ENCODE measurements at regions not wholly inside any gene's neighbourhood (a gene's known extent, or its start where the extent isn't known, plus 50 kb on each side); places are given as distances from the start of the nearest gene placed in this dataset.

DNA sequence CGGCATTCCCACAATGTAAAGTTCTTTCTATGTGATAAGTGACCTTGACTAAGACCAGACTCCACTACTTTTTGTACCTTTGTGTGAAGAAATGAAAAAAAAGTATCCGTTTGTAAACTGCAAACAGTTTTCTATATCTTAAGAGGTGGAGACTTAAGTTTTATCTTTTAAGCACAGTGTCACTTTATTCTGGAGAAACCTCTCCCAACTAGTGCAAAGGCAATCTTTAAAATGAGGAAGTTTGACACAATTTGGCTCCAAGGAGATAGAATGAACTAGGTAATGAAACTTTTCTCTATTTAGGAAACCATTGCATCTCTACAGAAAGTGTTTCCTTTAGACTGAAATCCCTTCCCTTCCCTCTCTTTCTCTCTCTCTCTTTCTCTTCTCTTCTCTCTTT, 122.9 kb downstream of the SAMD9 start:
- DNase-seq (ENCODE audit: low read depth, low spot score): no peak
- TF ChIP-seq, protein P1, sequence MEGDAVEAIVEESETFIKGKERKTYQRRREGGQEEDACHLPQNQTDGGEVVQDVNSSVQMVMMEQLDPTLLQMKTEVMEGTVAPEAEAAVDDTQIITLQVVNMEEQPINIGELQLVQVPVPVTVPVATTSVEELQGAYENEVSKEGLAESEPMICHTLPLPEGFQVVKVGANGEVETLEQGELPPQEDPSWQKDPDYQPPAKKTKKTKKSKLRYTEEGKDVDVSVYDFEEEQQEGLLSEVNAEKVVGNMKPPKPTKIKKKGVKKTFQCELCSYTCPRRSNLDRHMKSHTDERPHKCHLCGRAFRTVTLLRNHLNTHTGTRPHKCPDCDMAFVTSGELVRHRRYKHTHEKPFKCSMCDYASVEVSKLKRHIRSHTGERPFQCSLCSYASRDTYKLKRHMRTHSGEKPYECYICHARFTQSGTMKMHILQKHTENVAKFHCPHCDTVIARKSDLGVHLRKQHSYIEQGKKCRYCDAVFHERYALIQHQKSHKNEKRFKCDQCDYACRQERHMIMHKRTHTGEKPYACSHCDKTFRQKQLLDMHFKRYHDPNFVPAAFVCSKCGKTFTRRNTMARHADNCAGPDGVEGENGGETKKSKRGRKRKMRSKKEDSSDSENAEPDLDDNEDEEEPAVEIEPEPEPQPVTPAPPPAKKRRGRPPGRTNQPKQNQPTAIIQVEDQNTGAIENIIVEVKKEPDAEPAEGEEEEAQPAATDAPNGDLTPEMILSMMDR (IDR thresholded peaks at IDR 0.05; ENCODE audit: low read depth, low read length): no peak
- no peak overlapping the region for H3K4me3 ChIP-seq (ENCODE audit: low read depth, low read length)
- in situ Hi-C loops (cut with HindIII; ENCODE audit: low sequenced_read_pairs): no loop called here

DNA sequence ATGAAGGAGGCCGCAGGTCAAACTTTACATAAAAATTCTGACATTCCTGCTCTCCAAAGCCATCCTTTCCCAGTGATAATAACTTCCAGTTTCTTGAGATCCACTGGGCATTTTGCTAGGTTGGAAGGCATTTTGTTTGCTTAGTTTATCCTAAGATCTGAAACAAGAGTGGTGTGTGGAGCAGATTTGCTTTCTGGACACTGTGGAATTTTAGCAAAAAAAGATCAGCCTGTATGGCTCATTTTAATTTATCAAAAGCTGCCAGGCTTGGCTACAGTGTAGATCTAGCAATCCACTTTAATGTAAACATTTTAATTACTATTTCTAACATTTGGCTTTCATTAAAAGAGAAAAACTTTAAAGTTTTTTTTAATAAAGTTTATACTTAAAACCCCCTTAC, 124.8 kb downstream of the SAMD9 start:
- TF ChIP-seq, protein P1 (IDR thresholded peaks at IDR 0.05; ENCODE audit: low read depth, low read length): no peak
- no peak overlapping the region for H3K4me3 ChIP-seq (ENCODE audit: low read depth, low read length)
- no peak for DNase-seq (ENCODE audit: low read depth, low spot score)
- in situ Hi-C loops (cut with HindIII; ENCODE audit: low sequenced_read_pairs): no loop called here

DNA sequence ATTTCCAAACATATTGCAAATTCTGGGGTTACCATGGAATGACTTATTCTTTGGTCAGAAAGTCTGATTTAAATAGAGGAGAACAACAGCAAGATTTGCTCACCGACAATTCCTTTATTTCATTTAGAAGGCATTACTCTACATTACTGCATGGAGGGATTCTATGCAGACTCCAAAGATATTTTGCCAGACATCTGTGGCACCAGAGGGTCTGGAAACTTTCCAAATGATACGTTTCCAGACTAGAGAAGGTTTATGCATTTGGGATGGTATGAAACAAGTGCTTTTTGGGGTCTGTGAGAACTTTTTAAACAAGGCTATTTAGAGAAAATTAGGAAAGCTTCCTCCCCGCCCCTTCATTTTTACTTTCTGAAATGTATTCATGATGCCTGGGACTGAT, 125.3 kb downstream of the SAMD9 start:
- DNase-seq (ENCODE audit: low read depth, low spot score): no peak
- H3K4me3 ChIP-seq (ENCODE audit: low read depth, low read length): no peak overlapping the region
- TF ChIP-seq, protein P1 (IDR thresholded peaks at IDR 0.05; ENCODE audit: low read depth, low read length): no peak
- in situ Hi-C loops (cut with HindIII; ENCODE audit: low sequenced_read_pairs): no loop called here

DNA sequence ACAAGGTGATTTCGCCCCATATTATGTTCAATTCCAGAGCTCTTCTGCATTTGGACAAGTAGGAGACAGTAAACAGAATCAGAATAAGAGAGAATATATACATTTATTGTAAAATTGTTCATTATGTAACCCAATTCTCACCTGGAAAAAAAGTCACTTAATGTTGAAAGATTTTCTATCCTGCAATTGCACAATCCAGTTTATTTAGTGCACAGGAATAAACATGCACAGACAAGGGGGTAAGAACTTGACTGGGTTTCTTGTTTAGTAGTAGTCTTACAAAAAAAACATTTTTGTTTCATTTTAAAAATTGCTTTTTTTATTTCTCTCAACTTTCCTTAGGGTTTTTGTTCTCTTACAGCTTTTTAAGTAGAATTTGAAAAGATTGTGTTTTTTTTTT, 126.6 kb downstream of the SAMD9 start:
- DNase-seq (ENCODE audit: low read depth, low spot score): no peak
- TF ChIP-seq, protein P1 (IDR thresholded peaks at IDR 0.05; ENCODE audit: low read depth, low read length): no peak
- no peak overlapping the region for H3K4me3 ChIP-seq (ENCODE audit: low read depth, low read length)
- in situ Hi-C loops (cut with HindIII; ENCODE audit: low sequenced_read_pairs): no loop called here

DNA sequence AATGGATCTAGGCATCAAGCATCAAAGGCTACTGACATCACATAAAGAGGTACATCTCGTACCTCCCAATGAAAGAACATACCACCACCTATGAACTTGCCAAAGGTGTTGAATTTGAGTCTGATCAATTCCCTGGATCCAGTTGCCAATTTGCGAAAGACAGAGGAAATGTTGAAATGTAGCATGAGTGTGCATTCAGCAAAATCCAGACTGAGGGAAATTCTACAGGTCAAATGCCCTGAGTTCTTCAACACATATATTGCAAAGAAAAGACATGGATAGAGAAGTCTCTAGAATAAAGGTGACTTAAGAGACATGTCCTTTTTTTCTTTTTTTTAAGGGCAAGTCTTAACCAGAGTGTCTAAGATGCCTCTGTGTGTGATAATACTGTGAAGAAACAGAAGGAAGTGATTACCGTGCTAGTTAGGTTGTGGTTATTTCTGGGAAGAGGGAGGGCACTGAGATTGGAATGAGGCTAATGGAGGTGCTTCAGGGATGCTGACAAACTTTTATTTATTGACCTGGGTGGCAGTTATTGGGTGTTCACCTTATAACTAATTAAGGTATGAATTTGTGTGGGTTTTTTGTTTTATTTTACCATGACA, 128.7 kb downstream of the SAMD9 start:
- TF ChIP-seq, protein P1 (IDR thresholded peaks at IDR 0.05; ENCODE audit: low read depth, low read length): no peak
- H3K4me3 ChIP-seq (ENCODE audit: low read depth, low read length): no peak overlapping the region
- in situ Hi-C loops (cut with HindIII; ENCODE audit: low sequenced_read_pairs): no loop called here
- no peak for DNase-seq (ENCODE audit: low read depth, low spot score)

DNA sequence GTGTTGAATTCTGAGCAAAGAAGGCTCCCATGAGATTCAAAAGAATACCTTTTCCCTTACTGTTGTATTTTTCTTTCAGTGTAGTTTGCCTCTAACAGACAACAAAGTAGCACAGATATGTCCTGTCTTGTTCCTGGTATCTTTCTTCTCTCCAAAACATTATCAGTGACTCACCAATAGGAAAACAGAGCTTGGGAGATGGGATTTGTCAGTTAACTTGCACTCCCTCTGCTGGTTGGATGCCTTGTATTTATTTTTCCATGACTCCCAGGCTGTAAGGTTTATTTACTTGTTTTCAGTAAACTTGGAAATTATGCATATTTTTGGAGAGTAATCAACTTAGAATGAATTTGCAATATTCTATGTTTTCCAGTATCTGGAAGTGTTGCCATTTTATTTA, 129.7 kb downstream of the SAMD9 start:
- TF ChIP-seq, protein P1 (IDR thresholded peaks at IDR 0.05; ENCODE audit: low read depth, low read length): peak; percentile 39
- peak; percentile 64 for DNase-seq (ENCODE audit: low read depth, low spot score)
- H3K4me3 ChIP-seq (ENCODE audit: low read depth, low read length): no peak overlapping the region
- in situ Hi-C loops (cut with HindIII; ENCODE audit: low sequenced_read_pairs): no loop called here

DNA sequence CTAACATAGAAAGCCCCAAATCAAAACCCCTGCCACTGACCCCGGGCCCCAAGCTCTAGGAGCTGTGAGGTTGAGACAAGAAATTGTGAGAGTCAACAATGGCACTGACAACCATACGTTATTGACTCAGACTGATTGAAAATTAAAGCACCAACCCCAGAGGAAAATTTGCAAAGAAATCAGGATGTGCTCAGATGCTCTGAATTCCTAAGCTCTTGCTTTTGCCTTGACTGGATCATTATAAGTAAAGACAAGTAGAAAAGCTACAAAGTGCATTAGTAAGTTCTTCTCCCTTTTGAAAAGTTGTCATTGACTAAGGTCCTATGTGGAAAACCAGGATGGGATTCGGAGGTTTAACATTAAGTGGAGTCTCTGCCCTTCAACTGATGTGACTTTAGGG, 130.2 kb downstream of the SAMD9 start:
- no peak overlapping the region for H3K4me3 ChIP-seq (ENCODE audit: low read depth, low read length)
- DNase-seq (ENCODE audit: low read depth, low spot score): no peak
- in situ Hi-C loops (cut with HindIII; ENCODE audit: low sequenced_read_pairs): no loop called here
- TF ChIP-seq, protein P1 (IDR thresholded peaks at IDR 0.05; ENCODE audit: low read depth, low read length): no peak
